A673 (cell line): ENCODE measurements at regions not wholly inside any gene's neighbourhood (a gene's known extent, or its start where the extent isn't known, plus 50 kb on each side); places are given as distances from the start of the nearest gene placed in this dataset.

Experiments
- BruUV-seq: library from RNA; stranded (reverse); fragments of 400-500 nt; replicated peaks from 2 replicates; lab custom pipeline; 2021; lab: Mats Ljungman, UMichigan
- CTCF ChIA-PET: fragments of 300-600 bp; sonication (Branson Sonifier 250); formaldehyde crosslinking; loops from one replicate; lab custom pipeline; 2022; ENCODE audit warnings: antibody characterized with exemption; lab: Charles Lee
- POLR2A ChIA-PET: fragments of 300-600 bp; sonication (Branson Sonifier 250); formaldehyde crosslinking; loops from one replicate; lab custom pipeline; 2022; ENCODE audit warnings: antibody characterized with exemption; ENCODE audit not compliant: low non-redundant PET; lab: Charles Lee
- DNase-seq: peaks from one replicate; pipeline ENCODE4 v3.0.0-alpha.2; 2015; ENCODE audit warnings: low spot score
- H3K27ac ChIP-seq: fragments of 200-600 bp; sonication (generic); 2 replicates; pipeline ENCODE4 v1.5.1; 2016; ENCODE audit warnings: mixed run types, low read depth, mild to moderate bottlenecking, mixed read lengths, antibody characterized with exemption, low read length; ENCODE audit not compliant: poor library complexity, severe bottlenecking
- H3K27me3 ChIP-seq: fragments of 200-600 bp; sonication (generic); replicated peaks from 2 replicates; pipeline ENCODE4 v1.6.1; 2017; ENCODE audit warnings: mixed run types, low read depth, mild to moderate bottlenecking, mixed read lengths, antibody characterized with exemption, low read length; ENCODE audit not compliant: insufficient read depth, poor library complexity
- H3K36me3 ChIP-seq: fragments of 200-600 bp; sonication (generic); 2 replicates; pipeline ENCODE4 v1.6.1; 2016; ENCODE audit warnings: mixed run types, mild to moderate bottlenecking, mixed read lengths, antibody characterized with exemption, low read length; ENCODE audit not compliant: insufficient read depth, poor library complexity, severe bottlenecking
- H3K4me1 ChIP-seq: fragments of 200-600 bp; sonication (generic); 2 replicates; pipeline ENCODE4 v1.6.1; 2017; ENCODE audit warnings: mixed run types, mild to moderate bottlenecking, mixed read lengths, antibody characterized with exemption, low read length; ENCODE audit not compliant: insufficient read depth, poor library complexity, severe bottlenecking
- H3K4me3 ChIP-seq: fragments of 200-600 bp; sonication (generic); 2 replicates; pipeline ENCODE4 v1.5.1; 2016; ENCODE audit warnings: low read depth, mixed run types, mild to moderate bottlenecking, mixed read lengths, low read length; ENCODE audit not compliant: poor library complexity, severe bottlenecking
- H3K9me3 ChIP-seq: fragments of 200-600 bp; sonication (generic); 2 replicates; pipeline ENCODE4 v1.6.1; 2016; ENCODE audit warnings: mixed run types, low read depth, mild to moderate bottlenecking, mixed read lengths, antibody characterized with exemption, low read length; ENCODE audit not compliant: poor library complexity, severe bottlenecking
- CTCF ChIP-seq: fragments of 300-800, 200-600 bp; sonication (generic); conservative IDR thresholded peaks from 2 replicates; pipeline ENCODE4 v1.5.1; 2017; ENCODE audit warnings: low read depth, mild to moderate bottlenecking, antibody characterized with exemption, low read length, moderate library complexity, mixed read lengths
- EZH2 ChIP-seq: fragments of 200-600 bp; sonication (generic); IDR thresholded peaks from 2 replicates; pipeline ENCODE4 v1.6.1; 2017; ENCODE audit warnings: borderline replicate concordance, low read depth, mild to moderate bottlenecking, mixed read lengths, antibody characterized with exemption, low read length; ENCODE audit not compliant: poor library complexity, severe bottlenecking
- intact Hi-C: fragments of 100-400 bp; cut with micrococcal nuclease; formaldehyde crosslinking; loops from one replicate; pipeline ENCODE4 v1.10.0; 2022; ENCODE audit not compliant: unreplicated experiment

- intact Hi-C loops: no loop called here
- Histone ChIP-seq H3K27me3 (no peaks in the 10 kb centered on the region), H3K9me3 (no peaks in the 10 kb centered on the region), H3K4me1 (no peaks in the 10 kb centered on the region), H3K4me3 (no peak overlapping the region), H3K36me3 (no peaks in the 10 kb centered on the region), H3K27ac (no peak overlapping the region)
- no TSS peak for BruUV-seq
- no peak for TF ChIP-seq EZH2
- TF ChIP-seq CTCF: no peak
- DNase-seq: no peak
- ChIA-PET CTCF (no interaction called here), POLR2A (no interaction called here)
These were observed 95.5 kb upstream of the TARDBP start for GRCh38 chr1:10916991-10917390.

GRCh38 chr1:10917513-10918454 lies 94.7 kb upstream of the TARDBP start:
- Histone ChIP-seq H3K4me3 (no peak overlapping the region), H3K9me3 (no peaks in the 10 kb centered on the region), H3K36me3 (no peaks in the 10 kb centered on the region), H3K27ac (no peak overlapping the region), H3K4me1 (no peaks in the 10 kb centered on the region), H3K27me3 (no peaks in the 10 kb centered on the region)
- ChIA-PET POLR2A (no interaction called here), CTCF (no interaction called here)
- no peak for TF ChIP-seq EZH2
- TF ChIP-seq CTCF: no peak
- intact Hi-C loops: no loop called here
- DNase-seq: no peak
- no TSS peak for BruUV-seq

DNA sequence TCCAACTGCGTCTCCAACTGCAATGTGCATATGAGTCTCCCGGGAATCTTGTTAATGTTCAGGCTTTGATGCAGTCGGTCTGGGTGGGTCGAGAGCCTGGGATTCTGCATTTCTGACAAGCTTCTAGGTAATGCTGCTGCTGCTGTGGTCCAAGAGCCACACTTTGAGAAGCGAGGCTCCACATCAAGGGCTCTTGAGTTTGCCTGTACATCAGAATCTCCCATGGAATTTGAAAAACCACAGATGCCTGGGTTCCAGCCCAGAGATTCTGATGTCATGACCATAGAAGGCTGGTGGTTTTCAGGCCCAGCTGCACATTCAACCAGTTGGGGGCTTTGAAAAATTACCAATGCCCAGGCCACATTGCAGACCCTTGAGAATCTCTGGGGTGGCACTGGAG lies 93.9 kb upstream of the TARDBP start:
- Histone ChIP-seq H3K9me3 (no peaks in the 10 kb centered on the region), H3K4me3 (no peak overlapping the region), H3K36me3 (no peaks in the 10 kb centered on the region), H3K27me3 (no peaks in the 10 kb centered on the region), H3K27ac (no peak overlapping the region), H3K4me1 (no peaks in the 10 kb centered on the region)
- DNase-seq: no peak
- no TSS peak for BruUV-seq
- ChIA-PET POLR2A (no interaction called here), CTCF (no interaction called here)
- intact Hi-C loops: no loop called here
- TF ChIP-seq EZH2 (no peak), CTCF (no peak)
